Suprapubic skin (tissue), 4 donors: ENCODE measurements at regions not wholly inside any gene's neighbourhood (a gene's known extent, or its start where the extent isn't known, plus 50 kb on each side); places are given as distances from the start of the nearest gene placed in this dataset.
"Not testable (repeated sequence)": the region's sequence is repeated elsewhere in the genome, so short reads cannot be mapped to it uniquely, and the experiment has no call there.

ENCODE experiments used
- DNase-seq, 2 donors: peaks; one replicate each; pipeline ENCODE4 v3.0.0-alpha.2; 2019; ENCODE audit warnings: low spot score in 2 of 2
- H3K27ac ChIP-seq: fragments of 200-600 bp; sonication (generic); one replicate; pipeline ENCODE4 v1.5.1; 2019
- H3K27me3 ChIP-seq: fragments of 200-600 bp; sonication (generic); one replicate; pipeline ENCODE4 v1.5.1; 2019
- H3K36me3 ChIP-seq: fragments of 200-600 bp; sonication (generic); one replicate; pipeline ENCODE4 v1.5.1; 2019
- H3K4me1 ChIP-seq: fragments of 200-600 bp; sonication (generic); one replicate; pipeline ENCODE4 v1.5.1; 2019
- H3K4me3 ChIP-seq: fragments of 200-600 bp; sonication (generic); one replicate; pipeline ENCODE4 v1.5.1; 2019; ENCODE audit warnings: mild to moderate bottlenecking
- H3K9me3 ChIP-seq: fragments of 200-600 bp; sonication (generic); one replicate; pipeline ENCODE4 v1.5.1; 2019
- CTCF ChIP-seq, 2 donors: fragments of 200-600 bp in 1 of 2; fragments of 450-650 bp in 1 of 2; sonication (generic) in 1 of 2; IDR thresholded peaks; one replicate each; pipeline ENCODE4 v1.5.1; 2016 to 2019; ENCODE audit warnings: antibody characterized with exemption in 2 of 2, mild to moderate bottlenecking in 1 of 2, moderate library complexity in 1 of 2
- EP300 ChIP-seq: sonication (generic); formaldehyde crosslinking; IDR thresholded peaks from one replicate; pipeline ENCODE4 v1.6.1; 2017; ENCODE audit warnings: antibody characterized with exemption
- POLR2A ChIP-seq, 2 donors: fragments of 450-650 bp; IDR thresholded peaks; one replicate each; pipeline ENCODE4 v1.6.1; 2017; ENCODE audit warnings: antibody characterized with exemption in 2 of 2, mild to moderate bottlenecking in 2 of 2, moderate library complexity in 2 of 2
- POLR2AphosphoS5 ChIP-seq, 3 donors: sonication (generic); formaldehyde crosslinking; IDR thresholded peaks; one replicate each; pipeline ENCODE4 v1.6.1; 2017; ENCODE audit warnings: antibody characterized with exemption in 3 of 3
- WGBS: methylation state at CpG from one replicate; pipeline ENCODE4 v1.1.5; 2018; 5-methylcytosine and 5-hydroxymethylcytosine counted together

DNA sequence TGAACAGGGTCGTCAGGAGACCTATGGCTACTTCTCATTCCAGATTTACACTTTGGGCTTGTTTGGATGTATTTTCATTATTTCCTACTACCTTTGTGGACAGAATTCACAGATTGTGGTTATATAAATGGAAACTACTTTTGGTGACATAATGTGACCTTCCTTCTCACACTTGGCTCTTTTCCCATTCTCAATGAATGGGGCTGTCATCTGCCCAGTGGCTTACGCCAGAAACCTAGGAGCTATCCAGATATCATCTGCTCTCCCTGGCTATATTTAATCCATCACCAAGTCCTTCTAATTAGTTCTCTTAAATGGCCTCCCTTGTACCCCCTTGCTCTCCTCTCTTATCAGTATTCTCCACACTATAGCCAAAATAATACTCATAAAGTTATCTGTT is 1606.8 kb downstream of the KHDRBS2 start:
- Histone ChIP-seq H3K4me3 (no peak overlapping the region), H3K4me1 (no peaks in the 10 kb centered on the region), H3K9me3 (no peaks in the 10 kb centered on the region), H3K27me3 (no peaks in the 10 kb centered on the region), H3K36me3 (no peaks in the 10 kb centered on the region), H3K27ac (no peak overlapping the region)
- WGBS = 68% methylated on average over 2 of the region's 2 CpGs
- TF ChIP-seq POLR2A (IDR thresholded peaks at IDR 0.05) (no peak), EP300 (no peak), POLR2AphosphoS5 (IDR thresholded peaks at IDR 0.05) (no peak), CTCF (IDR thresholded peaks at IDR 0.05) (no peak)
- DNase-seq = no peak

- Histone ChIP-seq H3K4me3 (no peak overlapping the region), H3K9me3 (peaks cover 8% of the 10 kb centered on the region), H3K27me3 (no peaks in the 10 kb centered on the region), H3K27ac (no peak overlapping the region), H3K4me1 (no peaks in the 10 kb centered on the region), H3K36me3 (no peaks in the 10 kb centered on the region)
- TF ChIP-seq EP300 (no peak), POLR2A (IDR thresholded peaks at IDR 0.05) (no peak), CTCF (IDR thresholded peaks at IDR 0.05) (no peak), POLR2AphosphoS5 (IDR thresholded peaks at IDR 0.05) (no peak)
- DNase-seq = no peak
Measured at GRCh38 chr6:60671369-60671768, 1614.7 kb downstream of the KHDRBS2 start.

GRCh38 chr6:60670036-60670435 is 1616.0 kb downstream of the KHDRBS2 start:
- TF ChIP-seq EP300 = no peak
- DNase-seq = no peak
- Histone ChIP-seq H3K36me3 (no peaks in the 10 kb centered on the region), H3K27ac (no peak overlapping the region), H3K9me3 (peaks cover 8% of the 10 kb centered on the region), H3K4me1 (no peaks in the 10 kb centered on the region), H3K4me3 (no peak overlapping the region), H3K27me3 (no peaks in the 10 kb centered on the region)

DNA sequence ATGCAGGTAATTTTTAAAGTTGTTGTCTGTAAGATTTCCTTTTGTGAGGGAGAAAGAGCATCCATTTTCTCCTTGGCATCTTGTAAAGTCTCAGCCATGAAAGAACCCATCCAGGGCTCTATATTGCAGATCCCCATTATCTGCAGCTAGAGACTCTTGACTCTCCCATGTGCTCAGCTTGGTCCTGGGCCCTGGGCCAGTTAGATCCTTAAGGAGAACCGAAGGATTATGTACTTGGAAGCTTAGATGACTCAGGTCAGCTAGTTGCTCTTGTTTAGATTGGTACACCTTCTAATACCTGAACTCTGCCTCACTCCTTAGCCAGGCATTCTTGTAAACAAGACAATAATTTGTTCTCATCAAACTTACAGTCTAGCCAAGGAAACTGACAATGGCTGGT is 1617.6 kb downstream of the KHDRBS2 start:
- 67% methylated on average over 1 of the region's 1 CpG for WGBS
- H3K27me3 ChIP-seq = no peaks in the 10 kb centered on the region
- TF ChIP-seq CTCF (IDR thresholded peaks at IDR 0.05) (no peak), POLR2AphosphoS5 (IDR thresholded peaks at IDR 0.05) (no peak), EP300 (no peak), POLR2A (IDR thresholded peaks at IDR 0.05) (no peak)
- no peak for DNase-seq
- no peaks in the 10 kb centered on the region for H3K36me3 ChIP-seq
- H3K27ac ChIP-seq = no peak overlapping the region
- no peak overlapping the region for H3K4me3 ChIP-seq
- H3K4me1 ChIP-seq = no peaks in the 10 kb centered on the region
- peaks cover 15% of the 10 kb centered on the region for H3K9me3 ChIP-seq

GRCh38 chr6:60663199-60663598 is 1622.8 kb downstream of the KHDRBS2 start:
- not testable (repeated sequence) for H3K27ac ChIP-seq, H3K4me1 ChIP-seq, DNase-seq, H3K4me3 ChIP-seq, H3K27me3 ChIP-seq, H3K36me3 ChIP-seq
- 60% methylated on average over 1 of the region's 5 CpGs for WGBS
- peaks cover 26% of the 10 kb centered on the region for H3K9me3 ChIP-seq

GRCh38 chr6:60643870-60644269 is 1642.2 kb downstream of the KHDRBS2 start:
- H3K9me3 ChIP-seq = peaks cover 10% of the 10 kb centered on the region
- no peak for TF ChIP-seq EP300
- TF ChIP-seq POLR2A (IDR thresholded peaks at IDR 0.05) = no peak
- TF ChIP-seq CTCF (IDR thresholded peaks at IDR 0.05) = no peak
- no peak for TF ChIP-seq POLR2AphosphoS5 (IDR thresholded peaks at IDR 0.05)
- DNase-seq = no peak
- no peak overlapping the region for H3K27ac ChIP-seq
- H3K27me3 ChIP-seq = no peaks in the 10 kb centered on the region
- 50% methylated on average over 1 of the region's 1 CpG for WGBS
- no peaks in the 10 kb centered on the region for H3K4me1 ChIP-seq
- no peak overlapping the region for H3K4me3 ChIP-seq
- H3K36me3 ChIP-seq = no peaks in the 10 kb centered on the region

- not testable (repeated sequence) for DNase-seq, H3K4me1 ChIP-seq, H3K36me3 ChIP-seq, H3K27ac ChIP-seq, H3K9me3 ChIP-seq, H3K4me3 ChIP-seq, H3K27me3 ChIP-seq
Measured at GRCh38 chr6:60639185-60639584, 1646.8 kb downstream of the KHDRBS2 start.
